A673 (cell line): ENCODE measurements at regions not wholly inside any gene's neighbourhood (a gene's known extent, or its start where the extent isn't known, plus 50 kb on each side); places are given as distances from the start of the nearest gene placed in this dataset.

Experiments
- BruUV-seq: library from RNA; stranded (reverse); fragments of 400-500 nt; replicated peaks from 2 replicates; lab custom pipeline; 2021; lab: Mats Ljungman, UMichigan
- CTCF ChIA-PET: fragments of 300-600 bp; sonication (Branson Sonifier 250); formaldehyde crosslinking; loops from one replicate; lab custom pipeline; 2022; ENCODE audit warnings: antibody characterized with exemption; lab: Charles Lee
- POLR2A ChIA-PET: fragments of 300-600 bp; sonication (Branson Sonifier 250); formaldehyde crosslinking; loops from one replicate; lab custom pipeline; 2022; ENCODE audit warnings: antibody characterized with exemption; ENCODE audit not compliant: low non-redundant PET; lab: Charles Lee
- DNase-seq: peaks from one replicate; pipeline ENCODE4 v3.0.0-alpha.2; 2015; ENCODE audit warnings: low spot score
- H3K27ac ChIP-seq: fragments of 200-600 bp; sonication (generic); 2 replicates; pipeline ENCODE4 v1.5.1; 2016; ENCODE audit warnings: mixed run types, low read depth, mild to moderate bottlenecking, mixed read lengths, antibody characterized with exemption, low read length; ENCODE audit not compliant: poor library complexity, severe bottlenecking
- H3K27me3 ChIP-seq: fragments of 200-600 bp; sonication (generic); replicated peaks from 2 replicates; pipeline ENCODE4 v1.6.1; 2017; ENCODE audit warnings: mixed run types, low read depth, mild to moderate bottlenecking, mixed read lengths, antibody characterized with exemption, low read length; ENCODE audit not compliant: insufficient read depth, poor library complexity
- H3K36me3 ChIP-seq: fragments of 200-600 bp; sonication (generic); 2 replicates; pipeline ENCODE4 v1.6.1; 2016; ENCODE audit warnings: mixed run types, mild to moderate bottlenecking, mixed read lengths, antibody characterized with exemption, low read length; ENCODE audit not compliant: insufficient read depth, poor library complexity, severe bottlenecking
- H3K4me1 ChIP-seq: fragments of 200-600 bp; sonication (generic); 2 replicates; pipeline ENCODE4 v1.6.1; 2017; ENCODE audit warnings: mixed run types, mild to moderate bottlenecking, mixed read lengths, antibody characterized with exemption, low read length; ENCODE audit not compliant: insufficient read depth, poor library complexity, severe bottlenecking
- H3K4me3 ChIP-seq: fragments of 200-600 bp; sonication (generic); 2 replicates; pipeline ENCODE4 v1.5.1; 2016; ENCODE audit warnings: low read depth, mixed run types, mild to moderate bottlenecking, mixed read lengths, low read length; ENCODE audit not compliant: poor library complexity, severe bottlenecking
- H3K9me3 ChIP-seq: fragments of 200-600 bp; sonication (generic); 2 replicates; pipeline ENCODE4 v1.6.1; 2016; ENCODE audit warnings: mixed run types, low read depth, mild to moderate bottlenecking, mixed read lengths, antibody characterized with exemption, low read length; ENCODE audit not compliant: poor library complexity, severe bottlenecking
- EZH2 ChIP-seq: fragments of 200-600 bp; sonication (generic); IDR thresholded peaks from 2 replicates; pipeline ENCODE4 v1.6.1; 2017; ENCODE audit warnings: borderline replicate concordance, low read depth, mild to moderate bottlenecking, mixed read lengths, antibody characterized with exemption, low read length; ENCODE audit not compliant: poor library complexity, severe bottlenecking
- intact Hi-C: fragments of 100-400 bp; cut with micrococcal nuclease; formaldehyde crosslinking; loops from one replicate; pipeline ENCODE4 v1.10.0; 2022; ENCODE audit not compliant: unreplicated experiment
- TF ChIP-seq, protein P1 (sequence below): fragments of 300-800, 200-600 bp; sonication (generic); conservative IDR thresholded peaks from 2 replicates; pipeline ENCODE4 v1.5.1; 2017; ENCODE audit warnings: low read depth, mild to moderate bottlenecking, antibody characterized with exemption, low read length, moderate library complexity, mixed read lengths

DNA sequence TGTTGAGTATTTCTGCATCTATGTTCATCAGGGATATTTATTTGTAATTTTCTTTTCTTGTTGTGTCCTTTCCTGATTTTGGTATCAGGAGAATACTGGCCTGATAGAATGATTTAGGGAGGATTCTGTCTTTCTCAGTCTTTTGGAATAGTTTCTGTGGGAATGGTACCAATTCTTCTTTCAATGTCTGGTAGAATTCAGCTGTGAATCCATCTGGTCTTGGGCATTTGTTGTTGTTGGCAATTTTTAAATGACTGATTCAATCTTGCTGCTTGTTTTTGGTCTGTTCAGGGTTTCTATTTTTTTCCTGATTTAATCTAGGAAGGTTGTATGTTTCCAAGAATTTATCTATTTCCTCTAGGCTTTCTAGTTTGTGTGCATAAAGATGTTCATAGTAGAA is 170.9 kb upstream of the PDE3A start:
- no peaks in the 10 kb centered on the region for H3K9me3 ChIP-seq
- H3K27ac ChIP-seq, result no peak overlapping the region
- no peaks in the 10 kb centered on the region for H3K36me3 ChIP-seq
- H3K4me1 ChIP-seq, result no peaks in the 10 kb centered on the region
- H3K4me3 ChIP-seq, result no peak overlapping the region
- H3K27me3 ChIP-seq, result no peaks in the 10 kb centered on the region
- no peak for DNase-seq
- ChIA-PET CTCF (no interaction called here), POLR2A (no interaction called here)
- TF ChIP-seq, protein P1, sequence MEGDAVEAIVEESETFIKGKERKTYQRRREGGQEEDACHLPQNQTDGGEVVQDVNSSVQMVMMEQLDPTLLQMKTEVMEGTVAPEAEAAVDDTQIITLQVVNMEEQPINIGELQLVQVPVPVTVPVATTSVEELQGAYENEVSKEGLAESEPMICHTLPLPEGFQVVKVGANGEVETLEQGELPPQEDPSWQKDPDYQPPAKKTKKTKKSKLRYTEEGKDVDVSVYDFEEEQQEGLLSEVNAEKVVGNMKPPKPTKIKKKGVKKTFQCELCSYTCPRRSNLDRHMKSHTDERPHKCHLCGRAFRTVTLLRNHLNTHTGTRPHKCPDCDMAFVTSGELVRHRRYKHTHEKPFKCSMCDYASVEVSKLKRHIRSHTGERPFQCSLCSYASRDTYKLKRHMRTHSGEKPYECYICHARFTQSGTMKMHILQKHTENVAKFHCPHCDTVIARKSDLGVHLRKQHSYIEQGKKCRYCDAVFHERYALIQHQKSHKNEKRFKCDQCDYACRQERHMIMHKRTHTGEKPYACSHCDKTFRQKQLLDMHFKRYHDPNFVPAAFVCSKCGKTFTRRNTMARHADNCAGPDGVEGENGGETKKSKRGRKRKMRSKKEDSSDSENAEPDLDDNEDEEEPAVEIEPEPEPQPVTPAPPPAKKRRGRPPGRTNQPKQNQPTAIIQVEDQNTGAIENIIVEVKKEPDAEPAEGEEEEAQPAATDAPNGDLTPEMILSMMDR, result no peak
- TF ChIP-seq EZH2, result no peak
- intact Hi-C loops, result no loop called here
- no TSS peak for BruUV-seq

DNA sequence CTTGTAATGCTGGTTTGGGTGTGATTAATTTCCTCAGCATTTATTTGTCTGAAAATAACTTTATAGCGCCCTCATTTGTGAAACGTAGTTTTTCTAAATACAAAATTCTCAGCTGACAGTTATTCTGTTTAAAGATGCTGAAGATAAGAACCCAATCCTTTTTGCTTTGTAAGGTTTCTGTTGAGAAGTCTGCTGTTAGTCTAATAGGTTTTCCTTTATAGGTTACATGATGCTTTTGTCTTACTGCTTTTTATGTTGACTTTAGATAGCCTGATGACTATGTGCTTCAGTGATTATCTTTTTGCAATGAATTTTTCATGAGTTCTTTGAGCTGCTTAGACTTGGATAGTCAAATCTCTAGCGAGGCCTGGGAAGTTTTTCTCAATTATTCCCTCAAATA is 168.6 kb upstream of the PDE3A start:
- ChIA-PET POLR2A (interaction anchor here (0.6 kb wide), 1 partner anchor 16 kb away, joined by 3 read pairs; no protein-coding TSS in a partner anchor), CTCF (no interaction called here)
- no peaks in the 10 kb centered on the region for H3K4me1 ChIP-seq
- no peaks in the 10 kb centered on the region for H3K9me3 ChIP-seq
- no peaks in the 10 kb centered on the region for H3K36me3 ChIP-seq
- no peak for TF ChIP-seq EZH2
- TF ChIP-seq, protein P1, result no peak
- H3K27ac ChIP-seq, result no peak overlapping the region
- no peak for DNase-seq
- BruUV-seq, result no TSS peak
- no peaks in the 10 kb centered on the region for H3K27me3 ChIP-seq
- intact Hi-C loops, result no loop called here
- H3K4me3 ChIP-seq, result no peak overlapping the region

DNA sequence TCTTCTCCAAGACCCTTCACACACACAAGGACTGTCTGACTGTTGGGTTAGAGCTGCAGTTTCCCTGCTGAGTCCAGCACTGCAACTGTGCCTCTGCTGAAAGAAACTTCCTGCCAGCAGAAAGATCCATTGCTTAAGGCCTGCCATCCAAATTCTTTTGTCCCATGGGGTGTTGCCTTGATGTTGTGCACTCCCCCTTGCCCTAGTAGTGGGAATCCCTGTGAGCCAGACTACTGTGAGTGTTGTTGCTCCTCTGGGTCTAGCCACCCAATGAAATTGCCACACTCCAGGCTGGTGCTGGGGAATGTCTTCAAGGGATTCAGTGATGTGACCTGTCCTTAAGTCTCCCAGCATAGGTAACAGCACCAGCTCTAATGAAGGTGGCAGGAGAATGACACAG is 166.6 kb upstream of the PDE3A start:
- H3K27ac ChIP-seq, result no peak overlapping the region
- BruUV-seq, result no TSS peak
- DNase-seq, result no peak
- no peaks in the 10 kb centered on the region for H3K36me3 ChIP-seq
- TF ChIP-seq EZH2, result no peak
- TF ChIP-seq, protein P1, result no peak
- H3K4me1 ChIP-seq, result no peaks in the 10 kb centered on the region
- no peaks in the 10 kb centered on the region for H3K9me3 ChIP-seq
- ChIA-PET CTCF (no interaction called here), POLR2A (no interaction called here)
- H3K27me3 ChIP-seq, result no peaks in the 10 kb centered on the region
- intact Hi-C loops, result no loop called here
- no peak overlapping the region for H3K4me3 ChIP-seq
